ENCODE measurements at regions not wholly inside any gene's neighbourhood (a gene's known extent, or its start where the extent isn't known, plus 50 kb on each side); places are given as distances from the start of the nearest gene placed in this dataset.

DNA sequence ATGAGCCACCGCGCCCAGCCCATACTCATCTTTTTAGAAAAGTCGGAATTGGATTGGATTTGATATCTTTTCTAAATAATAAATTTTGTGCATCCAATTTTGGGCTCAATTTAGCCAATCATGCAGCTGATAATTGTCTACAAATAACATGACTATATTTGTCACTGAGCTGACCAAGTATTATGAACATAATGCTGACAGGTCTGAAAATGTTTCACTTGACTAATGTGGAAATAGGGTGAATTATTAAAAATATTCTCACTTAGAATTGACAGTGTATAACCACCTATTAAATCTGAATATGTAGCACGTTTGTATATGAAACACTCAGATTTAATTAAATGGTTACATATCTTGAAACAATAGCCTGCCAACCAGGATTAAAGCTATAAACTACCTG, 657.2 kb upstream of the FSHR start:
- no peak for TF ChIP-seq EZH2 (IDR thresholded peaks at IDR 0.05; ENCODE audit: borderline replicate concordance, insufficient read depth, low read depth, low read length, poor library complexity, severe bottlenecking)
- TF ChIP-seq, protein P1, sequence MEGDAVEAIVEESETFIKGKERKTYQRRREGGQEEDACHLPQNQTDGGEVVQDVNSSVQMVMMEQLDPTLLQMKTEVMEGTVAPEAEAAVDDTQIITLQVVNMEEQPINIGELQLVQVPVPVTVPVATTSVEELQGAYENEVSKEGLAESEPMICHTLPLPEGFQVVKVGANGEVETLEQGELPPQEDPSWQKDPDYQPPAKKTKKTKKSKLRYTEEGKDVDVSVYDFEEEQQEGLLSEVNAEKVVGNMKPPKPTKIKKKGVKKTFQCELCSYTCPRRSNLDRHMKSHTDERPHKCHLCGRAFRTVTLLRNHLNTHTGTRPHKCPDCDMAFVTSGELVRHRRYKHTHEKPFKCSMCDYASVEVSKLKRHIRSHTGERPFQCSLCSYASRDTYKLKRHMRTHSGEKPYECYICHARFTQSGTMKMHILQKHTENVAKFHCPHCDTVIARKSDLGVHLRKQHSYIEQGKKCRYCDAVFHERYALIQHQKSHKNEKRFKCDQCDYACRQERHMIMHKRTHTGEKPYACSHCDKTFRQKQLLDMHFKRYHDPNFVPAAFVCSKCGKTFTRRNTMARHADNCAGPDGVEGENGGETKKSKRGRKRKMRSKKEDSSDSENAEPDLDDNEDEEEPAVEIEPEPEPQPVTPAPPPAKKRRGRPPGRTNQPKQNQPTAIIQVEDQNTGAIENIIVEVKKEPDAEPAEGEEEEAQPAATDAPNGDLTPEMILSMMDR (IDR thresholded peaks at IDR 0.05): no peak
- Histone ChIP-seq H3K9me3 (ENCODE audit: control extremely low read depth in 1 of 3, control insufficient read depth in 2 of 3, insufficient read depth in 1 of 3, low read length in 2 of 3) (no peaks in the 10 kb centered on the region), H2AFZ (ENCODE audit: insufficient read depth, low read depth, low read length, poor library complexity, severe bottlenecking) (no peak overlapping the region), H3K4me3 (ENCODE audit: control extremely low read depth in 1 of 5, extremely low read depth in 1 of 5, insufficient read depth in 1 of 5, low read depth in 2 of 5, low read length in 4 of 5) (no peak overlapping the region), H3K4me2 (replicated peaks; ENCODE audit: low read depth, low read length, poor library complexity, severe bottlenecking) (no peak overlapping the region), H3K27me3 (replicated peaks in 1 of 4; ENCODE audit: control extremely low read depth in 1 of 4, control insufficient read depth in 3 of 4, insufficient read depth in 4 of 4, low read length in 3 of 4) (no peaks in the 10 kb centered on the region), H3K27ac (ENCODE audit: low read length in 2 of 2) (no peak overlapping the region), H3K79me2 (ENCODE audit: control insufficient read depth, insufficient read depth, low read length) (no peaks in the 10 kb centered on the region), H3K36me3 (replicated peaks in 1 of 2; ENCODE audit: control extremely low read depth in 1 of 2, control insufficient read depth in 1 of 2, extremely low read depth in 1 of 2, insufficient read depth in 2 of 2, low read length in 1 of 2) (no peaks in the 10 kb centered on the region), H3K4me1 (ENCODE audit: control insufficient read depth in 2 of 2, insufficient read depth in 2 of 2, low read length in 2 of 2) (no peaks in the 10 kb centered on the region), H4K20me1 (ENCODE audit: control insufficient read depth, insufficient read depth, low read length, poor library complexity, severe bottlenecking) (no peaks in the 10 kb centered on the region), H3K9ac (ENCODE audit: low read length) (no peak overlapping the region)
- H3K27me3 Mint-ChIP-seq: no peaks in the 10 kb centered on the region
- H3K9me3 Mint-ChIP-seq (ENCODE audit: insufficient read depth): no peaks in the 10 kb centered on the region
- H3K27ac Mint-ChIP-seq: no peak overlapping the region
- ChIA-PET POLR2A (no interaction called here), CTCF (no interaction called here)
- H3K4me3 Mint-ChIP-seq: no peak overlapping the region
- no peaks in the 10 kb centered on the region for H3K4me1 Mint-ChIP-seq
- no CpG with 5 or more reads among the region's 4 CpGs for WGBS (ENCODE audit: insufficient coverage)
- intact Hi-C loops (cut with micrococcal nuclease): no loop called here
- no peak for DNase-seq
- ATAC-seq (ENCODE audit: low read depth): no peak

DNA sequence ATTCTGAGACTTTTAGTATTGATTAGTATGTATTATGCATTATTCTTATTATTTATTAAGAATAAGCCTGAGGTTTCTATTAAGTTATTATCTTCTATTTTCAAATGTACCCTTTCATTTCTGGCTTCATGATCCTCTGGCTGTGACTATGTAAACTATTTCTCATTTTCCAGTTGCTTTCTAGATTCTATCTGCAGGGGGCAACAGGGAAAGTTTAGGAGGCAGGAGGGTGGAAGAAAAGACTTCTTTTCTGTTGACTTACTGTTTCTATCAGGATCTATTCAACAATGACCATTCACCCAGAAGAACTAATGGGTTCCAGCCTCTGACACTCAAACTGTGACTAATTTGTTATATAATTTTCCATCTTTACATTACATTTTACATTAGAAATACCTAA, 653.4 kb upstream of the FSHR start:
- no peak for ATAC-seq (ENCODE audit: low read depth)
- POLR2A ChIA-PET: interaction anchor here (0.5 kb wide), 1 partner anchor 168 kb away, joined by 9 read pairs; no protein-coding TSS in a partner anchor
- no peak for TF ChIP-seq EZH2 (IDR thresholded peaks at IDR 0.05; ENCODE audit: borderline replicate concordance, insufficient read depth, low read depth, low read length, poor library complexity, severe bottlenecking)
- TF ChIP-seq, protein P1 (IDR thresholded peaks at IDR 0.05): no peak

More for the DNA sequence above, 653.4 kb upstream of the FSHR start:
- no peaks in the 10 kb centered on the region for H3K27me3 Mint-ChIP-seq
- no peak overlapping the region for H3K9ac ChIP-seq (ENCODE audit: low read length)
- no peaks in the 10 kb centered on the region for H3K4me1 ChIP-seq (ENCODE audit: control insufficient read depth in 2 of 2, insufficient read depth in 2 of 2, low read length in 2 of 2)
- no peaks in the 10 kb centered on the region for H3K36me3 ChIP-seq (replicated peaks in 1 of 2; ENCODE audit: control extremely low read depth in 1 of 2, control insufficient read depth in 1 of 2, extremely low read depth in 1 of 2, insufficient read depth in 2 of 2, low read length in 1 of 2)
- H3K4me1 Mint-ChIP-seq: no peaks in the 10 kb centered on the region
- H3K9me3 ChIP-seq (ENCODE audit: control extremely low read depth in 1 of 3, control insufficient read depth in 2 of 3, insufficient read depth in 1 of 3, low read length in 2 of 3): no peaks in the 10 kb centered on the region
- H3K9me3 Mint-ChIP-seq (ENCODE audit: insufficient read depth): no peaks in the 10 kb centered on the region
- no peak for DNase-seq
- H3K79me2 ChIP-seq (ENCODE audit: control insufficient read depth, insufficient read depth, low read length): no peaks in the 10 kb centered on the region
- no peaks in the 10 kb centered on the region for H3K27me3 ChIP-seq (replicated peaks in 1 of 4; ENCODE audit: control extremely low read depth in 1 of 4, control insufficient read depth in 3 of 4, insufficient read depth in 4 of 4, low read length in 3 of 4)
- intact Hi-C loops (cut with micrococcal nuclease): no loop called here
- no peak overlapping the region for H3K4me3 ChIP-seq (ENCODE audit: control extremely low read depth in 1 of 5, extremely low read depth in 1 of 5, insufficient read depth in 1 of 5, low read depth in 2 of 5, low read length in 4 of 5)
- no peak overlapping the region for H3K4me2 ChIP-seq (replicated peaks; ENCODE audit: low read depth, low read length, poor library complexity, severe bottlenecking)
- no peak overlapping the region for H2AFZ ChIP-seq (ENCODE audit: insufficient read depth, low read depth, low read length, poor library complexity, severe bottlenecking)
- no peak overlapping the region for H3K27ac Mint-ChIP-seq
- H3K27ac ChIP-seq (ENCODE audit: low read length in 2 of 2): no peak overlapping the region
- no peak overlapping the region for H3K4me3 Mint-ChIP-seq
- H4K20me1 ChIP-seq (ENCODE audit: control insufficient read depth, insufficient read depth, low read length, poor library complexity, severe bottlenecking): no peaks in the 10 kb centered on the region
- CTCF ChIA-PET: no interaction called here

Measured in B cell (primary cell).